Transverse colon (tissue), 4 donors: ENCODE measurements at regions not wholly inside any gene's neighbourhood (a gene's known extent, or its start where the extent isn't known, plus 50 kb on each side); places are given as distances from the start of the nearest gene placed in this dataset.

Experiments
- EP300 ChIP-seq: sonication (generic); formaldehyde crosslinking; IDR thresholded peaks from one replicate; pipeline ENCODE4 v1.6.1; 2017; ENCODE audit warnings: antibody characterized with exemption, low read depth
- POLR2AphosphoS5 ChIP-seq, 3 donors: sonication (generic); formaldehyde crosslinking; IDR thresholded peaks; one replicate each; pipeline ENCODE4 v1.6.1; 2016; ENCODE audit warnings: antibody characterized with exemption in 3 of 3
- TF ChIP-seq, protein P1 (sequence below), 5 experiments: fragments of 200-600 bp in 3 of 5; fragments of 450-650 bp in 2 of 5; sonication (generic) in 3 of 5; IDR thresholded peaks; 1 replicate in 2 of 5; 2 replicates in 3 of 5; pipeline ENCODE4 v1.5.1; 2016 to 2017; ENCODE audit warnings: antibody characterized with exemption in 5 of 5, inconsistent platforms in 3 of 5, mild to moderate bottlenecking in 2 of 5, moderate library complexity in 1 of 5

DNA sequence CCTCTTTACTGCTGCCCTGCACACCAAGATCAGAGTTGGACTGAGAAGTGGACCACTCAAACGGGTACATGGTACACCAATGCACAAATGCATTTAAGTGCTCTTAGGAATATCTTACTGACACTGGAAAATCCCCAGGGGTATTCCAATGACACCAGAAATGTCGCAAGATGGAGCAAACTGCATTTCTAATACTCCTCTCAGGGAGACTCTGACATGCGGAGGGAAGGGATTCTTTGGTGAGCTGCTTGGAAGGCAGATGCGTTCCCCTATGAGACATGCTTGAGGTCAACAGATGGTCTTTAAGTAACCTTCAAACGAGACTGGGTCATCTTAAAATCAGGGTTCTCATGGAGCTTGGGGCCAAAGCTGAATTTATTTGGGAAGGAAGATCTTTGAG, 521.8 kb upstream of the TCF4 start:
- TF ChIP-seq EP300 (no peak), POLR2AphosphoS5 (IDR thresholded peaks at IDR 0.05) (no peak)
- TF ChIP-seq, protein P1, sequence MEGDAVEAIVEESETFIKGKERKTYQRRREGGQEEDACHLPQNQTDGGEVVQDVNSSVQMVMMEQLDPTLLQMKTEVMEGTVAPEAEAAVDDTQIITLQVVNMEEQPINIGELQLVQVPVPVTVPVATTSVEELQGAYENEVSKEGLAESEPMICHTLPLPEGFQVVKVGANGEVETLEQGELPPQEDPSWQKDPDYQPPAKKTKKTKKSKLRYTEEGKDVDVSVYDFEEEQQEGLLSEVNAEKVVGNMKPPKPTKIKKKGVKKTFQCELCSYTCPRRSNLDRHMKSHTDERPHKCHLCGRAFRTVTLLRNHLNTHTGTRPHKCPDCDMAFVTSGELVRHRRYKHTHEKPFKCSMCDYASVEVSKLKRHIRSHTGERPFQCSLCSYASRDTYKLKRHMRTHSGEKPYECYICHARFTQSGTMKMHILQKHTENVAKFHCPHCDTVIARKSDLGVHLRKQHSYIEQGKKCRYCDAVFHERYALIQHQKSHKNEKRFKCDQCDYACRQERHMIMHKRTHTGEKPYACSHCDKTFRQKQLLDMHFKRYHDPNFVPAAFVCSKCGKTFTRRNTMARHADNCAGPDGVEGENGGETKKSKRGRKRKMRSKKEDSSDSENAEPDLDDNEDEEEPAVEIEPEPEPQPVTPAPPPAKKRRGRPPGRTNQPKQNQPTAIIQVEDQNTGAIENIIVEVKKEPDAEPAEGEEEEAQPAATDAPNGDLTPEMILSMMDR (IDR thresholded peaks at IDR 0.05), result no peak
